ENCODE measurements at regions not wholly inside any gene's neighbourhood (a gene's known extent, or its start where the extent isn't known, plus 50 kb on each side); places are given as distances from the start of the nearest gene placed in this dataset.
"Not testable (repeated sequence)": the region's sequence is repeated elsewhere in the genome, so short reads cannot be mapped to it uniquely, and the experiment has no call there.

DNA sequence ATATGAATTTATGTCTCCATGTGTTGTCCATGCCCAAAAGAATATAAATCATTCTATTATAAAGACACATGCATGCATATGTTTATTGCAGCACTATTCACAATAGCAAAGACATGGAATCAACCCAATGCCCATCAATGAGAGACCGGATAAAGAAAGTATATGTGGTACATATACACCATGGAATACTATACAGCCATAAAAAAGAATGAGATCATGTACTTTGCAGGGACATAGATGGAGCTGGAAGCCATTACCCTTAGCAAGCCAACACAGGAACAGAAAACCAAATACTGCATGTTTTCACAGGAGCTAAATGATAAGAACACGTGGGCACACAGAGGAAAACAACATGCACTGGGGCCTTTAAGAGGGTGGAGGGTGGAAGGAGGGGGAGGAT lies 639.1 kb downstream of the GATA3 start:
- TF ChIP-seq, protein P1, sequence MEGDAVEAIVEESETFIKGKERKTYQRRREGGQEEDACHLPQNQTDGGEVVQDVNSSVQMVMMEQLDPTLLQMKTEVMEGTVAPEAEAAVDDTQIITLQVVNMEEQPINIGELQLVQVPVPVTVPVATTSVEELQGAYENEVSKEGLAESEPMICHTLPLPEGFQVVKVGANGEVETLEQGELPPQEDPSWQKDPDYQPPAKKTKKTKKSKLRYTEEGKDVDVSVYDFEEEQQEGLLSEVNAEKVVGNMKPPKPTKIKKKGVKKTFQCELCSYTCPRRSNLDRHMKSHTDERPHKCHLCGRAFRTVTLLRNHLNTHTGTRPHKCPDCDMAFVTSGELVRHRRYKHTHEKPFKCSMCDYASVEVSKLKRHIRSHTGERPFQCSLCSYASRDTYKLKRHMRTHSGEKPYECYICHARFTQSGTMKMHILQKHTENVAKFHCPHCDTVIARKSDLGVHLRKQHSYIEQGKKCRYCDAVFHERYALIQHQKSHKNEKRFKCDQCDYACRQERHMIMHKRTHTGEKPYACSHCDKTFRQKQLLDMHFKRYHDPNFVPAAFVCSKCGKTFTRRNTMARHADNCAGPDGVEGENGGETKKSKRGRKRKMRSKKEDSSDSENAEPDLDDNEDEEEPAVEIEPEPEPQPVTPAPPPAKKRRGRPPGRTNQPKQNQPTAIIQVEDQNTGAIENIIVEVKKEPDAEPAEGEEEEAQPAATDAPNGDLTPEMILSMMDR (IDR thresholded peaks at IDR 0.05; ENCODE audit: insufficient read depth, low read length): not testable (repeated sequence)
- not testable (repeated sequence) for TF ChIP-seq GABPA (IDR thresholded peaks at IDR 0.05; ENCODE audit: low read depth)

All from HL-60 (cell line).